ENCODE measurements at regions not wholly inside any gene's neighbourhood (a gene's known extent, or its start where the extent isn't known, plus 50 kb on each side); places are given as distances from the start of the nearest gene placed in this dataset.

DNA sequence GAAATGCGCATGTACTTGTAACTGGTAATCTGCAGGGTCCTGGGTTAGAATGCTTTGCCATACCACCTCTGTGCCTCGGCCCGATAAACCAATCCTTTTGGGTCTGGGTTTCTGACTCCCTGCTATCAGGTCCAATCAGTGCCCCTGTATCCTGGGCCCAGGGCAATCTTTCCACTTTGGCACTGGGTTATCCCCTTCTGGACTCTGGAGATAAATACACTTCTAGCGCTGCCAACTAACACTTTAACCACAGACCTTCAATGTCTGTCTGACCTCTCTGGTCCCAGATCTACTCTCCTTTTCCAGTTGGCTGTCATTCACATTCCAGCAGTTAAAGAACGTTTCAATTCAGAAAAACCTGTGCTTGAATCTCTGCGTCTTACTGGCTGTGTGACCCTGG is 55.3 kb downstream of the DNAAF9 start:
- ATAC-seq (no peak), FAIRE-seq (no peak), DNase-seq (ENCODE audit: low read depth, low spot score) (no peak)
- Histone ChIP-seq H3K9ac (ENCODE audit: control insufficient read depth, insufficient read depth, low read length) (no peak overlapping the region), H3K27ac (ENCODE audit: control insufficient read depth, insufficient read depth) (no peak overlapping the region), H3K4me3 (no peak overlapping the region), H3K4me2 (ENCODE audit: control insufficient read depth, insufficient read depth) (no peak overlapping the region), H3K36me3 (ENCODE audit: control insufficient read depth in 2 of 2, insufficient read depth in 2 of 2, low read length in 1 of 2) (no peaks in the 10 kb centered on the region), H3K9me3 (replicated peaks; ENCODE audit: control insufficient read depth, insufficient read depth, low read length) (no peaks in the 10 kb centered on the region), H3K27me3 (replicated peaks in 1 of 2; ENCODE audit: control insufficient read depth in 2 of 2, insufficient read depth in 2 of 2, low read length in 1 of 2) (no peaks in the 10 kb centered on the region; a peak in 1 of 4 replicates), H3K79me2 (ENCODE audit: control insufficient read depth, insufficient read depth, low read length) (no peaks in the 10 kb centered on the region), H4K20me1 (ENCODE audit: control insufficient read depth, insufficient read depth) (no peaks in the 10 kb centered on the region), H3K4me1 (ENCODE audit: control insufficient read depth, insufficient read depth, low read length) (no peaks in the 10 kb centered on the region), H2AFZ (ENCODE audit: control insufficient read depth, low read depth, low read length) (no peak overlapping the region)
- BruUV-seq (replicated peaks), result no TSS peak
- TF ChIP-seq SIX5 (IDR thresholded peaks at IDR 0.05; ENCODE audit: low read depth, low read length, severe bottlenecking), result no peak
- TF ChIP-seq ASH2L (IDR thresholded peaks at IDR 0.05; ENCODE audit: borderline replicate concordance, low read depth), result no peak
- POLR2A ChIA-PET, result no interaction called here
- in situ Hi-C loops (cut with MboI) (no loop called here), intact Hi-C loops (cut with micrococcal nuclease; ENCODE audit: unreplicated experiment) (no loop called here)
- WGBS (ENCODE audit: insufficient coverage, insufficient replicate concordance, low lambda C conversion rate, missing lambda C conversion rate), result 69% methylated on average over 6 of the region's 6 CpGs
- SMC1A ChIA-PET (ENCODE audit: uncharacterized antibody, unreplicated experiment), result no interaction called here
- CTCF ChIA-PET, result interaction anchor here (0.6 kb wide), 1 partner anchor 30 kb away, joined by 3 read pairs; no protein-coding TSS in a partner anchor
- RAD21 ChIA-PET (ENCODE audit: unreplicated experiment), result no interaction called here

DNA sequence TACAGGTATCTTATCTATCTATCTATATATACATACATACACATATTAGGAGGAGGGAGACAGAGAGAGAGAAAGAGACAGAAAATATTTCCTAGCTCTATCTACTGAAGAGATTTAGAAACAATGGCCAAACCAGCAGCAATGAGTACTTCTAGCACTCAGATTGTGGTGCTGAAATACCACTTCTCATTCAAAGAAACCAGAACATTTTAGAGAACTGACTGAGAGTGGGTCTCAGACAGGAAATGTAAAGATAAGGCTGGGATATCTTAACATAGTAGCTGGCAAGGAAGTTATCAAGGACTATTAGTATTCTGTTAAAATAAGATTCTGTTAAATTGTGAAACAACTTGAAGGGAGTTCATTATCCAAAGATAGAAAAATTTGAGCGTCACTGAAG is 57.0 kb downstream of the DNAAF9 start:
- H3K27me3 ChIP-seq (replicated peaks in 1 of 2; ENCODE audit: control insufficient read depth in 2 of 2, insufficient read depth in 2 of 2, low read length in 1 of 2), result no peaks in the 10 kb centered on the region; a peak in 1 of 4 replicates
- DNase-seq (ENCODE audit: low read depth, low spot score) (no peak), ATAC-seq (no peak), FAIRE-seq (no peak)
- no peak overlapping the region for H2AFZ ChIP-seq (ENCODE audit: control insufficient read depth, low read depth, low read length)
- intact Hi-C loops (cut with micrococcal nuclease; ENCODE audit: unreplicated experiment) (no loop called here), in situ Hi-C loops (cut with MboI) (no loop called here)
- no TSS peak for BruUV-seq (replicated peaks)
- CTCF ChIA-PET, result no interaction called here
- H3K9me3 ChIP-seq (replicated peaks; ENCODE audit: control insufficient read depth, insufficient read depth, low read length), result no peaks in the 10 kb centered on the region
- no peaks in the 10 kb centered on the region for H3K4me1 ChIP-seq (ENCODE audit: control insufficient read depth, insufficient read depth, low read length)
- H3K79me2 ChIP-seq (ENCODE audit: control insufficient read depth, insufficient read depth, low read length), result no peaks in the 10 kb centered on the region
- no peak overlapping the region for H3K9ac ChIP-seq (ENCODE audit: control insufficient read depth, insufficient read depth, low read length)
- no peak overlapping the region for H3K4me3 ChIP-seq
- SMC1A ChIA-PET (ENCODE audit: uncharacterized antibody, unreplicated experiment), result no interaction called here
- no peak overlapping the region for H3K27ac ChIP-seq (ENCODE audit: control insufficient read depth, insufficient read depth)
- RAD21 ChIA-PET (ENCODE audit: unreplicated experiment), result no interaction called here
- no peak overlapping the region for H3K4me2 ChIP-seq (ENCODE audit: control insufficient read depth, insufficient read depth)
- WGBS (ENCODE audit: insufficient coverage, insufficient replicate concordance, low lambda C conversion rate, missing lambda C conversion rate), result 93% methylated on average over 1 of the region's 1 CpG
- H3K36me3 ChIP-seq (ENCODE audit: control insufficient read depth in 2 of 2, insufficient read depth in 2 of 2, low read length in 1 of 2), result no peaks in the 10 kb centered on the region
- POLR2A ChIA-PET, result no interaction called here
- H4K20me1 ChIP-seq (ENCODE audit: control insufficient read depth, insufficient read depth), result no peaks in the 10 kb centered on the region
- TF ChIP-seq KLF5 (IDR thresholded peaks at IDR 0.05; ENCODE audit: partially characterized antibody) (no peak), SREBF1 (IDR thresholded peaks at IDR 0.05; ENCODE audit: low read length) (no peak), HDAC6 (IDR thresholded peaks at IDR 0.05; ENCODE audit: unreplicated experiment) (no peak), HSF1 (IDR thresholded peaks at IDR 0.05; ENCODE audit: low read depth, low read length) (no peak), BACH1 (IDR thresholded peaks at IDR 0.05; ENCODE audit: borderline replicate concordance) (no peak), TARDBP (IDR thresholded peaks at IDR 0.05; ENCODE audit: borderline replicate concordance) (no peak), TCF7 (IDR thresholded peaks at IDR 0.05; ENCODE audit: borderline replicate concordance) (no peak), RCOR1 (conservative IDR thresholded peaks at IDR 0.05; ENCODE audit: low read depth, low read length) (no peak)
- TF ChIP-seq, protein P1, sequence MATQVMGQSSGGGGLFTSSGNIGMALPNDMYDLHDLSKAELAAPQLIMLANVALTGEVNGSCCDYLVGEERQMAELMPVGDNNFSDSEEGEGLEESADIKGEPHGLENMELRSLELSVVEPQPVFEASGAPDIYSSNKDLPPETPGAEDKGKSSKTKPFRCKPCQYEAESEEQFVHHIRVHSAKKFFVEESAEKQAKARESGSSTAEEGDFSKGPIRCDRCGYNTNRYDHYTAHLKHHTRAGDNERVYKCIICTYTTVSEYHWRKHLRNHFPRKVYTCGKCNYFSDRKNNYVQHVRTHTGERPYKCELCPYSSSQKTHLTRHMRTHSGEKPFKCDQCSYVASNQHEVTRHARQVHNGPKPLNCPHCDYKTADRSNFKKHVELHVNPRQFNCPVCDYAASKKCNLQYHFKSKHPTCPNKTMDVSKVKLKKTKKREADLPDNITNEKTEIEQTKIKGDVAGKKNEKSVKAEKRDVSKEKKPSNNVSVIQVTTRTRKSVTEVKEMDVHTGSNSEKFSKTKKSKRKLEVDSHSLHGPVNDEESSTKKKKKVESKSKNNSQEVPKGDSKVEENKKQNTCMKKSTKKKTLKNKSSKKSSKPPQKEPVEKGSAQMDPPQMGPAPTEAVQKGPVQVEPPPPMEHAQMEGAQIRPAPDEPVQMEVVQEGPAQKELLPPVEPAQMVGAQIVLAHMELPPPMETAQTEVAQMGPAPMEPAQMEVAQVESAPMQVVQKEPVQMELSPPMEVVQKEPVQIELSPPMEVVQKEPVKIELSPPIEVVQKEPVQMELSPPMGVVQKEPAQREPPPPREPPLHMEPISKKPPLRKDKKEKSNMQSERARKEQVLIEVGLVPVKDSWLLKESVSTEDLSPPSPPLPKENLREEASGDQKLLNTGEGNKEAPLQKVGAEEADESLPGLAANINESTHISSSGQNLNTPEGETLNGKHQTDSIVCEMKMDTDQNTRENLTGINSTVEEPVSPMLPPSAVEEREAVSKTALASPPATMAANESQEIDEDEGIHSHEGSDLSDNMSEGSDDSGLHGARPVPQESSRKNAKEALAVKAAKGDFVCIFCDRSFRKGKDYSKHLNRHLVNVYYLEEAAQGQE (IDR thresholded peaks at IDR 0.05; ENCODE audit: low read depth, low read length), result no peak
- TF ChIP-seq, protein P2, sequence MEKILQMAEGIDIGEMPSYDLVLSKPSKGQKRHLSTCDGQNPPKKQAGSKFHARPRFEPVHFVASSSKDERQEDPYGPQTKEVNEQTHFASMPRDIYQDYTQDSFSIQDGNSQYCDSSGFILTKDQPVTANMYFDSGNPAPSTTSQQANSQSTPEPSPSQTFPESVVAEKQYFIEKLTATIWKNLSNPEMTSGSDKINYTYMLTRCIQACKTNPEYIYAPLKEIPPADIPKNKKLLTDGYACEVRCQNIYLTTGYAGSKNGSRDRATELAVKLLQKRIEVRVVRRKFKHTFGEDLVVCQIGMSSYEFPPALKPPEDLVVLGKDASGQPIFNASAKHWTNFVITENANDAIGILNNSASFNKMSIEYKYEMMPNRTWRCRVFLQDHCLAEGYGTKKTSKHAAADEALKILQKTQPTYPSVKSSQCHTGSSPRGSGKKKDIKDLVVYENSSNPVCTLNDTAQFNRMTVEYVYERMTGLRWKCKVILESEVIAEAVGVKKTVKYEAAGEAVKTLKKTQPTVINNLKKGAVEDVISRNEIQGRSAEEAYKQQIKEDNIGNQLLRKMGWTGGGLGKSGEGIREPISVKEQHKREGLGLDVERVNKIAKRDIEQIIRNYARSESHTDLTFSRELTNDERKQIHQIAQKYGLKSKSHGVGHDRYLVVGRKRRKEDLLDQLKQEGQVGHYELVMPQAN (conservative IDR thresholded peaks at IDR 0.05), result no peak
